ENCODE measurements at regions not wholly inside any gene's neighbourhood (a gene's known extent, or its start where the extent isn't known, plus 50 kb on each side); places are given as distances from the start of the nearest gene placed in this dataset.

- no peak overlapping the region for H3K4me3 Mint-ChIP-seq
- H3K4me1 Mint-ChIP-seq, result peaks cover 9% of the 10 kb centered on the region
- DNase-seq (ENCODE audit: low spot score in 2 of 2), result no peak
- ATAC-seq (replicated peaks; ENCODE audit: extremely low read depth, poor library complexity, severe bottlenecking), result no peak
- H3K27ac Mint-ChIP-seq (ENCODE audit: low read depth), result no peak overlapping the region
- peaks cover 7% of the 10 kb centered on the region for H3K9me3 Mint-ChIP-seq
- H3K36me3 Mint-ChIP-seq (ENCODE audit: insufficient read depth), result peaks cover 1% of the 10 kb centered on the region
- H3K27me3 Mint-ChIP-seq, result no peaks in the 10 kb centered on the region
Measured at GRCh38 chr1:185426848-185427247, 109.8 kb upstream of the IVNS1ABP start.

GRCh38 chr1:185425163-185425562 lies 108.1 kb upstream of the IVNS1ABP start:
- H3K27ac Mint-ChIP-seq (ENCODE audit: low read depth), result no peak overlapping the region
- ATAC-seq (replicated peaks; ENCODE audit: extremely low read depth, poor library complexity, severe bottlenecking) (no peak), DNase-seq (ENCODE audit: low spot score in 2 of 2) (no peak)
- peaks cover 26% of the 10 kb centered on the region for H3K4me1 Mint-ChIP-seq
- H3K36me3 Mint-ChIP-seq (ENCODE audit: insufficient read depth), result peaks cover 8% of the 10 kb centered on the region
- no peak overlapping the region for H3K4me3 Mint-ChIP-seq
- no peaks in the 10 kb centered on the region for H3K27me3 Mint-ChIP-seq
- H3K9me3 Mint-ChIP-seq, result peaks cover 7% of the 10 kb centered on the region

GRCh38 chr1:185421485-185422107 lies 104.6 kb upstream of the IVNS1ABP start:
- no peaks in the 10 kb centered on the region for H3K27me3 Mint-ChIP-seq
- peak overlapping the region; percentile 36 for H3K4me3 Mint-ChIP-seq
- H3K27ac Mint-ChIP-seq (ENCODE audit: low read depth), result peak overlapping the region; percentile 74
- H3K36me3 Mint-ChIP-seq (ENCODE audit: insufficient read depth), result peaks cover 7% of the 10 kb centered on the region
- ATAC-seq (replicated peaks; ENCODE audit: extremely low read depth, poor library complexity, severe bottlenecking), result no peak
- H3K4me1 Mint-ChIP-seq, result peaks cover 29% of the 10 kb centered on the region
- no peaks in the 10 kb centered on the region for H3K9me3 Mint-ChIP-seq
- DNase-seq (ENCODE audit: low spot score in 2 of 2), result no peak

DNA sequence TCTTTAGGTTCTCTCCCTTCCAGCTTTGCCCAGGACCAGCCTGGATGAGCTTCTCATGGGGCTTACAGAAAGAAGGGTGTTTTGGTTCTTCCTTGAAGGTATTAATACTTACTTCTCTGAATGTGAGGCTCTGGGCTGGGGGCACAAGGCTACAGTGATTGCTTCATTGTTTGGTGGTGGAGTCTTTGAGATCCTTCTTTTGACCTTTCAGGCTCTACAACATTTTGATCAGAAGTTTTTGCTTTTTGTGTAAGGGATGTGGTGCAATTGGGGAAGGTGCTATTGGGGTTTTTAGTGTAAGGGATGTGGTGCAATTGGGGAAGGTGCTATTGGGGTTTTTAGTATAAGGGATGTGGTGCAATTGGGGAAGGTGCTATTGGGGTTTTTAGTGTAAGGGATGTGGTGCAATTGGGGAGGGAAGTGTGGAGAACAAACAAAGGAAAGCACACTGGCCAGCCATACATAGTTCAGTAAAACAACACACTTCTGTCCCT lies 103.6 kb upstream of the IVNS1ABP start:
- Mint-ChIP-seq H3K4me3 (peak overlapping the region; percentile 36), H3K4me1 (peaks cover 25% of the 10 kb centered on the region), H3K9me3 (no peaks in the 10 kb centered on the region), H3K36me3 (ENCODE audit: insufficient read depth) (peaks cover 7% of the 10 kb centered on the region), H3K27me3 (no peaks in the 10 kb centered on the region), H3K27ac (ENCODE audit: low read depth) (peak overlapping the region; percentile 74)
- peak; percentile 98 for ATAC-seq (replicated peaks; ENCODE audit: extremely low read depth, poor library complexity, severe bottlenecking)
- DNase-seq (ENCODE audit: low spot score in 2 of 2), result peak in 1 of 2 donors; percentile 51

GRCh38 chr1:185419718-185420117 lies 102.7 kb upstream of the IVNS1ABP start:
- ATAC-seq (replicated peaks; ENCODE audit: extremely low read depth, poor library complexity, severe bottlenecking) (no peak), DNase-seq (ENCODE audit: low spot score in 2 of 2) (no peak)
- Mint-ChIP-seq H3K9me3 (no peaks in the 10 kb centered on the region), H3K4me1 (peaks cover 23% of the 10 kb centered on the region), H3K27me3 (no peaks in the 10 kb centered on the region), H3K4me3 (no peak overlapping the region), H3K36me3 (ENCODE audit: insufficient read depth) (peaks cover 9% of the 10 kb centered on the region), H3K27ac (ENCODE audit: low read depth) (no peak overlapping the region)

- ATAC-seq (replicated peaks; ENCODE audit: extremely low read depth, poor library complexity, severe bottlenecking) (no peak), DNase-seq (ENCODE audit: low spot score in 2 of 2) (no peak)
- Mint-ChIP-seq H3K36me3 (ENCODE audit: insufficient read depth) (peaks cover 9% of the 10 kb centered on the region), H3K27me3 (no peaks in the 10 kb centered on the region), H3K4me1 (peaks cover 21% of the 10 kb centered on the region), H3K9me3 (no peaks in the 10 kb centered on the region), H3K4me3 (no peak overlapping the region), H3K27ac (ENCODE audit: low read depth) (no peak overlapping the region)
Measured at GRCh38 chr1:185418472-185418871, 101.4 kb upstream of the IVNS1ABP start.

DNA sequence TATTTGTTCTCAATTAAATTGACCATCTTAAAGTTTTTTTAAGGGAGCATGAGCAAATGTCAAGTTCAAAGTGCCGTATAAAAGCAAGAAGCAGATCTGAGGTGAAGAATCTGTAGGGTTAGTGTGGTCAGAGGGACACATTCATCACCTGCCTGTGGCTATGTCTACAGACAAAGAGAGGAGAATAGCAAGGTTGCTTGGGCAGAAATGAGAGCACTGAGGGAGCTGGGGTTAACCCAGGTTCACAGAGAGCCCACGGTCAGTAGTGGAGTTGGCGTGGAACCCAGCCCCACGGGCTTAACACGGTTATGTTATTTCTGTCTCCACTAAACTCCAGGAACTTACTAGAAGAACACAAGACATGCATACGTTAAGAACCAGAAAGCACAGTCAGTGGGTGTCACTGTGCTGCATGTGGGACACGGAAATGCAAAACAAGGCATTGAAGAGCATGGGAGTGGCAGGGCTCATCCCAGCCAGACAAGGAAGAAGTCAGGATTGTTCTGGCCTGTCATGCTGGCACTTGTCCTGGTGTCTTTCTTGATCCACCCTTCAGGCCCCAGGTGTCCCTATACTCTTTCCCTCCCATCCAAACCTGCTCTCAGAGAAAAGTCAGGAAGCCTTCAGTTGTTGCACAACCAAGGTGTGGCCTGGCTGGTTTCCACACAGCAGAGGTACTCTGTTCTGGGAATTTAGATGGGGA lies 95.5 kb upstream of the IVNS1ABP start:
- Mint-ChIP-seq H3K27ac (ENCODE audit: low read depth) (no peak overlapping the region), H3K27me3 (no peaks in the 10 kb centered on the region), H3K9me3 (no peaks in the 10 kb centered on the region), H3K4me3 (no peak overlapping the region), H3K4me1 (peaks cover 16% of the 10 kb centered on the region), H3K36me3 (ENCODE audit: insufficient read depth) (peaks cover 2% of the 10 kb centered on the region)
- ATAC-seq (replicated peaks; ENCODE audit: extremely low read depth, poor library complexity, severe bottlenecking), result no peak
- DNase-seq (ENCODE audit: low spot score in 2 of 2), result no peak

- DNase-seq (ENCODE audit: low spot score in 2 of 2) (no peak), ATAC-seq (replicated peaks; ENCODE audit: extremely low read depth, poor library complexity, severe bottlenecking) (no peak)
- Mint-ChIP-seq H3K36me3 (ENCODE audit: insufficient read depth) (peaks cover 2% of the 10 kb centered on the region), H3K27me3 (no peaks in the 10 kb centered on the region), H3K27ac (ENCODE audit: low read depth) (no peak overlapping the region), H3K9me3 (no peaks in the 10 kb centered on the region), H3K4me1 (peaks cover 17% of the 10 kb centered on the region), H3K4me3 (no peak overlapping the region)
Measured at GRCh38 chr1:185409763-185410528, 92.9 kb upstream of the IVNS1ABP start.

DNA sequence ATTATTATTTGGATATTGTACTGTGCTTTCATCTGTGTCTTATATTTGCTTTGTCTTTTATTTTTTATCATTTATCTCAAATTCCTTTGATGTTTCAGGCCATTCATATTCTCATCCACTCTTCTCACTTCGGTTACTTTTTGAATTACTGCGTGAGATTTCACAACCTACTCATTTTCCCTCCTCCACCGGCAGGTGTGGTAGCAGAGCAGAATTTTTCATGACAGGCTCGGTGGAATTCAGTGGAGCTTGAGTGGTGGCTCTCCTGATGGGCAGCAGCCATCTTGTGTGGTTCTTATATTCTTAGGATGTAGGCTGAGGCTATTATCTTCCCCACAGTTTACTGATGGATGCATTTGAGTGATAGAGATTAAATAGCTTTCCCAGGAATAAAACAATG lies 92.3 kb upstream of the IVNS1ABP start:
- DNase-seq (ENCODE audit: low spot score in 2 of 2) (no peak), ATAC-seq (replicated peaks; ENCODE audit: extremely low read depth, poor library complexity, severe bottlenecking) (no peak)
- Mint-ChIP-seq H3K36me3 (ENCODE audit: insufficient read depth) (peaks cover 2% of the 10 kb centered on the region), H3K27me3 (no peaks in the 10 kb centered on the region), H3K4me3 (no peak overlapping the region), H3K27ac (ENCODE audit: low read depth) (no peak overlapping the region), H3K4me1 (peaks cover 23% of the 10 kb centered on the region), H3K9me3 (no peaks in the 10 kb centered on the region)

DNA sequence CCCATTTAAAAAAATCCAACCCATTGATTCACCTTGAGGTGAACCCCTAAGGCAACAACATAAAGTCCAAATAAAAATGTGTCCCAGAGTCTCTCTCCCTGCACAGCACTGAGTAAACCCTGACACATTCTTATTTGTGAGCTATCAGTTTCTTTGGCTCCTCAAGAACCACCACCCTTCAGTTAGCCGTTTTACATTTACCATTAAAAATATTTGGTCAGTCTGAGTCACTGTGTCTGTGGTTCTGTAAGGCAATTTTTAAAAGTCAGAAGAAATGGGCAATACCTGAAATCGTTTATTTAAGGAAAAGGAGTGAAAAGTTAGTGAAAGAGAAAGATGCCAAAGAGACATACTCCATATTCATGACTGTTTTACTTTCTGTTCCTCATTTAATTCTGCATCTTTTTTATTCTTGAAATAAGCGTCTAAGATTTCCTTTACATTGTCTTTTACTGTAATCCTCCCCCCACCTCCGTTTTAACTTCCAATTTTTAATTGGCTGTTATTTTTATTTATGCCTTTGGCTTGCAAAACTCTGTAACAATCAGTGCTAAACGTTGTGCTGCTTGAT lies 91.7 kb upstream of the IVNS1ABP start:
- ATAC-seq (replicated peaks; ENCODE audit: extremely low read depth, poor library complexity, severe bottlenecking), result no peak
- no peaks in the 10 kb centered on the region for H3K27me3 Mint-ChIP-seq
- no peaks in the 10 kb centered on the region for H3K9me3 Mint-ChIP-seq
- H3K36me3 Mint-ChIP-seq (ENCODE audit: insufficient read depth), result peaks cover 2% of the 10 kb centered on the region
- H3K4me1 Mint-ChIP-seq, result peaks cover 25% of the 10 kb centered on the region
- DNase-seq (ENCODE audit: low spot score in 2 of 2), result no peak
- no peak overlapping the region for H3K27ac Mint-ChIP-seq (ENCODE audit: low read depth)
- no peak overlapping the region for H3K4me3 Mint-ChIP-seq

- H3K9me3 Mint-ChIP-seq, result no peaks in the 10 kb centered on the region
- peaks cover 13% of the 10 kb centered on the region for H3K27me3 Mint-ChIP-seq
- ATAC-seq (replicated peaks; ENCODE audit: extremely low read depth, poor library complexity, severe bottlenecking) (no peak), DNase-seq (ENCODE audit: low spot score in 2 of 2) (no peak)
- no peak overlapping the region for H3K27ac Mint-ChIP-seq (ENCODE audit: low read depth)
- peaks cover 2% of the 10 kb centered on the region for H3K36me3 Mint-ChIP-seq (ENCODE audit: insufficient read depth)
- H3K4me3 Mint-ChIP-seq, result no peak overlapping the region
- H3K4me1 Mint-ChIP-seq, result peaks cover 29% of the 10 kb centered on the region
Measured at GRCh38 chr1:185406691-185407009, 89.6 kb upstream of the IVNS1ABP start.

- no peak for DNase-seq (ENCODE audit: low spot score in 2 of 2)
- Mint-ChIP-seq H3K4me1 (peaks cover 29% of the 10 kb centered on the region), H3K9me3 (no peaks in the 10 kb centered on the region), H3K36me3 (ENCODE audit: insufficient read depth) (peaks cover 2% of the 10 kb centered on the region), H3K27ac (ENCODE audit: low read depth) (no peak overlapping the region), H3K27me3 (peaks cover 13% of the 10 kb centered on the region), H3K4me3 (no peak overlapping the region)
- no peak for ATAC-seq (replicated peaks; ENCODE audit: extremely low read depth, poor library complexity, severe bottlenecking)
Measured at GRCh38 chr1:185406006-185406690, 89.1 kb upstream of the IVNS1ABP start.

Measured in central memory CD8-positive, alpha-beta T cell (primary cell).